ENCODE measurements at regions not wholly inside any gene's neighbourhood (a gene's known extent, or its start where the extent isn't known, plus 50 kb on each side); places are given as distances from the start of the nearest gene placed in this dataset.

DNA sequence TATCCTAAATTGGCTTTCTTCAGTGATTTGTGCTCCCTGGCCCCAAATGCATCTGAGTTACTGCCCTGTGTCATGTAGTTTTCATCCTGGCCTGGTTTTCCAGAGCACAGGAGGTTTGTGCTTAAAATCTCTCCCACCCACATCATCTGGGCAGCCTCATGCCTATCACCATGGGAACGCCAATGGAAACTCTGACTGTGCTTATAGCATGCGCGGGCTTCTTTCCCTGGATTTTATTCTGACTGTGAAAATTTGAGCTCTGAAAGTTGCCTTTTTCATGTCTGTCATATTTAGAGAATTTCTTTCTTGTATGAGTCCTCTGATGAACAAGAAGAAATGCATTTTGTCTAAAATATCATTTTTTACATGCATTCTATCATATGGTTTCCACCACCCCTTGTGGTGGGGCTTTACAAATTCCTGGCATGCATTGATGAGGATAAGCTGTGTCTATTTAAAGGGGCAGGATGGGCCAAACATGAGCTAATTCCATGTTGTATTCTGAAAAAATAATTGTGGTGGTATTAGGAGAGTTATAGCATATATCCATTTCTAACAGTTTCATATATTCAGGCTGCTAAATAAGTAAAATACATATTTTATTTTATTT lies 55.1 kb downstream of the IRAG1 start:
- no peaks in the 10 kb centered on the region for H3K9me3 ChIP-seq
- no peaks in the 10 kb centered on the region for H3K4me1 ChIP-seq
- no peak overlapping the region for H3K27ac ChIP-seq
- 91% methylated on average over 3 of the region's 3 CpGs for WGBS (ENCODE audit: insufficient coverage, low coverage, low lambda C conversion rate, missing lambda C conversion rate)
- DNase-seq = no peak
- intact Hi-C loops (cut with DNase I) = no loop called here
- no peak overlapping the region for H3K4me3 ChIP-seq
- TF ChIP-seq POLR2A (IDR thresholded peaks at IDR 0.05) = no peak
- TF ChIP-seq, protein P1, sequence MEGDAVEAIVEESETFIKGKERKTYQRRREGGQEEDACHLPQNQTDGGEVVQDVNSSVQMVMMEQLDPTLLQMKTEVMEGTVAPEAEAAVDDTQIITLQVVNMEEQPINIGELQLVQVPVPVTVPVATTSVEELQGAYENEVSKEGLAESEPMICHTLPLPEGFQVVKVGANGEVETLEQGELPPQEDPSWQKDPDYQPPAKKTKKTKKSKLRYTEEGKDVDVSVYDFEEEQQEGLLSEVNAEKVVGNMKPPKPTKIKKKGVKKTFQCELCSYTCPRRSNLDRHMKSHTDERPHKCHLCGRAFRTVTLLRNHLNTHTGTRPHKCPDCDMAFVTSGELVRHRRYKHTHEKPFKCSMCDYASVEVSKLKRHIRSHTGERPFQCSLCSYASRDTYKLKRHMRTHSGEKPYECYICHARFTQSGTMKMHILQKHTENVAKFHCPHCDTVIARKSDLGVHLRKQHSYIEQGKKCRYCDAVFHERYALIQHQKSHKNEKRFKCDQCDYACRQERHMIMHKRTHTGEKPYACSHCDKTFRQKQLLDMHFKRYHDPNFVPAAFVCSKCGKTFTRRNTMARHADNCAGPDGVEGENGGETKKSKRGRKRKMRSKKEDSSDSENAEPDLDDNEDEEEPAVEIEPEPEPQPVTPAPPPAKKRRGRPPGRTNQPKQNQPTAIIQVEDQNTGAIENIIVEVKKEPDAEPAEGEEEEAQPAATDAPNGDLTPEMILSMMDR (IDR thresholded peaks at IDR 0.05) = no peak
- H3K27me3 ChIP-seq = no peaks in the 10 kb centered on the region
- no peaks in the 10 kb centered on the region for H3K36me3 ChIP-seq
- ATAC-seq = no peak

DNA sequence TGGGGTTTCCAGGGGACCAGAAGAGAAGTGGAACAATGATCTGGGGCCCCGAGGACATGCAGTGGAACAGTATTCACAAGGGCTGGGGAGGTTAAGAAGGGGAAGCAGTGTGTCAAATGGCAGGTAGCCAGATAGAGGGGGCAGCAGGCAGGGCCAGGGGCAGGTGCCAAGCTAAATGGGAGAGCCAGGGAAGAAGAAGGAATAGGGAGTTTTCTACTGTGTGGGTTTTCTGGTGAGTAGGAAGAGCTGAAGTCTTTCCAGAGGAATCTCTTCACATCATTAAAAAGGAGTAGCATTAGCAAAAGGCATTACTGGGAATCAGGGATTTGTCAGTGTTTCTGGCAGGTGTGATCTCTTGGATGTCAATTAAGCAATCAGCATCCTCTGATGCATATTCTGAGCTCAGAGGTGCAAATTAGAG lies 55.8 kb downstream of the IRAG1 start:
- no peaks in the 10 kb centered on the region for H3K9me3 ChIP-seq
- ATAC-seq = no peak
- WGBS (ENCODE audit: insufficient coverage, low coverage, low lambda C conversion rate, missing lambda C conversion rate) = 25% methylated on average over 1 of the region's 1 CpG

DNA sequence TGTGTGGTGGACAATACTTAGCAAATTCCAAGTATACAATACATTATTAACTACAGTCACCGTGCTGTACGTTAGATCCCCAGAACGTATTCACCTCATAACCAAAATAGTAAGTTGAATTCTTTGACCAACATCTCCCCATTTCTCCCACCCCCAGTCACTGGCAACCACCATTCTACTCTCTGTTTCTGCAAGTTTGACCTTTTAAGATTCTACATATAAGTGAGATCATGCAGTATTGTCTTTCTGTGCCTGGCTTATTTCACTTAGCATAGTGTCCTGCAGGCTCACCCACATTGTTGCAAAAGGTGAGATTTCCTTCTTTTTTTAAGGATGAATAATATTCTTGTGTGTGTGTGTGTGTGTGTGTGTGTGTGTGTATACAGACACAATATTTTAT lies 59.1 kb downstream of the IRAG1 start:
- no peaks in the 10 kb centered on the region for H3K36me3 ChIP-seq
- H3K9me3 ChIP-seq = no peaks in the 10 kb centered on the region
- H3K27me3 ChIP-seq = no peaks in the 10 kb centered on the region
- ATAC-seq (no peak), DNase-seq (no peak)
- H3K4me1 ChIP-seq = no peaks in the 10 kb centered on the region
- 81% methylated on average over 3 of the region's 3 CpGs for WGBS (ENCODE audit: insufficient coverage, low coverage, low lambda C conversion rate, missing lambda C conversion rate)
- no peak overlapping the region for H3K4me3 ChIP-seq
- H3K27ac ChIP-seq = no peak overlapping the region
- TF ChIP-seq, protein P1 (IDR thresholded peaks at IDR 0.05) = no peak
- TF ChIP-seq POLR2A (IDR thresholded peaks at IDR 0.05) = no peak
- intact Hi-C loops (cut with DNase I) = no loop called here

More for the DNA sequence above, 55.8 kb downstream of the IRAG1 start:
- no peak overlapping the region for H3K4me3 ChIP-seq
- H3K27ac ChIP-seq = no peak overlapping the region
- TF ChIP-seq POLR2A (IDR thresholded peaks at IDR 0.05) = no peak
- TF ChIP-seq, protein P1 (IDR thresholded peaks at IDR 0.05) = no peak
- no peaks in the 10 kb centered on the region for H3K4me1 ChIP-seq
- peak in 1 of 3 donors; percentile 34 for DNase-seq
- H3K36me3 ChIP-seq = no peaks in the 10 kb centered on the region
- intact Hi-C loops (cut with DNase I) = no loop called here
- no peaks in the 10 kb centered on the region for H3K27me3 ChIP-seq

DNA sequence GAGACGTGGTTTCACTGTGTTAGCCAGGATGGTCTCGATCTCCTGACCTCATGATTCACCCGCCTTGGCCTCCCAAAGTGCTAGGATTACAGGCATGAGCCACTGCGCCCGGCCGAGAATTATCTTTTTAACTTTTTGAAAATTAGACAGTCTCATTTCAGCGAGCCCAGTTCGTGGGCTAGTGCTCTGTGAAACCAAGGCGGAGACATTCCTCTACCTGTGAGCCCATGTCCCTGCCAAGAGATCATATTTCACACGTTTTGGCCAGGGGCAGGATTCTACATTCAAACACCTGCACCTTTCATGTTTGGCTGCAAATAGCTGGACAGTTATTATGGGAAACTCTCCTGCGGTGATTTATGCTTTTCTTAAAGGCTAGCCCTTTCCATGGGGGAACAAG lies 60.3 kb downstream of the IRAG1 start:
- intact Hi-C loops (cut with DNase I) = no loop called here
- no peaks in the 10 kb centered on the region for H3K4me1 ChIP-seq
- ATAC-seq = no peak
- no peak overlapping the region for H3K4me3 ChIP-seq
- no peak for DNase-seq
- TF ChIP-seq, protein P1 (IDR thresholded peaks at IDR 0.05) = no peak
- no peak for TF ChIP-seq POLR2A (IDR thresholded peaks at IDR 0.05)
- H3K27ac ChIP-seq = no peak overlapping the region
- H3K27me3 ChIP-seq = no peaks in the 10 kb centered on the region
- H3K9me3 ChIP-seq = no peaks in the 10 kb centered on the region
- H3K36me3 ChIP-seq = no peaks in the 10 kb centered on the region
- 70% methylated on average over 10 of the region's 11 CpGs for WGBS (ENCODE audit: insufficient coverage, low coverage, low lambda C conversion rate, missing lambda C conversion rate)

DNA sequence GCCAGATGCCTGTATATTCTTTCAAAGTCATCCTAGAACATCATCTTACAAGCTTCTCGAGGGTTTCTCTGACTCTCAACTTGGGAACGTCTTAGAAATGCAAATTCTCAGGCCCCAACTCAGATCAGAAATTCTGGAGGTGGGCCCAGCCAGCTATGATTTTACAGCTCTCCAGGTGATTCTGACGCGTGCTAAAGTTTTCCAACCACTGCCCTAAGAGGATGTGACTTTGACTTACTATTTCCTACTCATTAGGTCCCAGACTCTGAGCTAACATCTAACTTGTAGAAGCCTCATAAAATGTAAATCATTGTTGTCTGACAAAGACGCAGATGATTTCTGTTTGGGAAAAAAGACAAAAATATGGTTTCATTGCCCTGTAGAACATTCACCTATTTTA lies 61.1 kb downstream of the IRAG1 start:
- no peak for ATAC-seq
- Histone ChIP-seq H3K4me1 (no peaks in the 10 kb centered on the region), H3K27ac (no peak overlapping the region), H3K36me3 (no peaks in the 10 kb centered on the region), H3K27me3 (no peaks in the 10 kb centered on the region), H3K9me3 (no peaks in the 10 kb centered on the region), H3K4me3 (no peak overlapping the region)
- DNase-seq = no peak
- TF ChIP-seq, protein P1 (IDR thresholded peaks at IDR 0.05) = no peak
- no peak for TF ChIP-seq POLR2A (IDR thresholded peaks at IDR 0.05)
- 69% methylated on average over 3 of the region's 5 CpGs for WGBS (ENCODE audit: insufficient coverage, low coverage, low lambda C conversion rate, missing lambda C conversion rate)
- intact Hi-C loops (cut with DNase I) = no loop called here

Data from right lobe of liver (tissue), 6 donors.